AG09319 (cell line): ENCODE measurements at regions not wholly inside any gene's neighbourhood (a gene's known extent, or its start where the extent isn't known, plus 50 kb on each side); places are given as distances from the start of the nearest gene placed in this dataset.

Source experiments
- DNase-seq: peaks from one replicate; pipeline ENCODE4 v3.0.0-alpha.2; 2010; ENCODE audit warnings: low read depth; ENCODE audit errors: extremely low read depth
- TF ChIP-seq, protein P1 (sequence below): IDR thresholded peaks from 2 replicates; pipeline ENCODE4 v1.5.1; 2011; ENCODE audit warnings: low read depth, mild to moderate bottlenecking, inconsistent platforms, low read length, moderate library complexity

DNA sequence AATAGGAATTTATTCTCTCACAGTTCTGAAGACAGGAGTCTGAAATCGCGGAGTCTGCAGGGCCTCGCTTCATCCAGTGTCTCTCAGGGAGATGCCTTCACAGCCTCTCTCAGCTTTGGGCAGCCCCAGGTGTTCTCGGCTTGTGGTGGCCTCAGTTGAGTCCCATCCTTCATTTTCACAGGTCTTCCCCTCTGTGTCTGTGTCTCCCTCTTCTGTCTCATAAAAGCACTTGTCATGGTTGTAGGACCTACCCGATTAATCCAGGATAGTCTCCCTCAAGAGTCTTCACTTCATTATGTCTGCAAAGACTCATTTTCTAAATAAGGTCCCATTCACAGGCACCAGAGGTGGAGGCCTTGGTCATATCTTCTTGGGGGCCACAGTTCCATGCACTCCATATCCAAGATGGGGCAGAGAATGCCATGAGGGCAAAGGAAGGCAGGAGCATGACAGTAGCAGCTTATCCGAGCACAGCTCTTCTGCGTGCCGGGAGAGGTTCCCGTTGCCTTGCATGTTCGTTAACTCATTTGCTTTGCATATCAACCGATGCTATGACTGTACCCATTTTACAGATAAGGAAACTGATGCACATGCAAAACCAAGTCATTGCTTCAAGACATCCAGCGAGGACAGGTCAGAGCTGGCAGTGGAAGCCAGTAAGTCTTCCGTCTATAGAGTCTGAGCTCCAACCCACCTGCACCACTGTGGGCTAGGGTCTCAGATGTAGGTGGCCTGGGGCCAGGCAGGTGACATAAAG lies 363.8 kb upstream of the SULF2 start:
- TF ChIP-seq, protein P1, sequence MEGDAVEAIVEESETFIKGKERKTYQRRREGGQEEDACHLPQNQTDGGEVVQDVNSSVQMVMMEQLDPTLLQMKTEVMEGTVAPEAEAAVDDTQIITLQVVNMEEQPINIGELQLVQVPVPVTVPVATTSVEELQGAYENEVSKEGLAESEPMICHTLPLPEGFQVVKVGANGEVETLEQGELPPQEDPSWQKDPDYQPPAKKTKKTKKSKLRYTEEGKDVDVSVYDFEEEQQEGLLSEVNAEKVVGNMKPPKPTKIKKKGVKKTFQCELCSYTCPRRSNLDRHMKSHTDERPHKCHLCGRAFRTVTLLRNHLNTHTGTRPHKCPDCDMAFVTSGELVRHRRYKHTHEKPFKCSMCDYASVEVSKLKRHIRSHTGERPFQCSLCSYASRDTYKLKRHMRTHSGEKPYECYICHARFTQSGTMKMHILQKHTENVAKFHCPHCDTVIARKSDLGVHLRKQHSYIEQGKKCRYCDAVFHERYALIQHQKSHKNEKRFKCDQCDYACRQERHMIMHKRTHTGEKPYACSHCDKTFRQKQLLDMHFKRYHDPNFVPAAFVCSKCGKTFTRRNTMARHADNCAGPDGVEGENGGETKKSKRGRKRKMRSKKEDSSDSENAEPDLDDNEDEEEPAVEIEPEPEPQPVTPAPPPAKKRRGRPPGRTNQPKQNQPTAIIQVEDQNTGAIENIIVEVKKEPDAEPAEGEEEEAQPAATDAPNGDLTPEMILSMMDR, result no peak
- no peak for DNase-seq

DNA sequence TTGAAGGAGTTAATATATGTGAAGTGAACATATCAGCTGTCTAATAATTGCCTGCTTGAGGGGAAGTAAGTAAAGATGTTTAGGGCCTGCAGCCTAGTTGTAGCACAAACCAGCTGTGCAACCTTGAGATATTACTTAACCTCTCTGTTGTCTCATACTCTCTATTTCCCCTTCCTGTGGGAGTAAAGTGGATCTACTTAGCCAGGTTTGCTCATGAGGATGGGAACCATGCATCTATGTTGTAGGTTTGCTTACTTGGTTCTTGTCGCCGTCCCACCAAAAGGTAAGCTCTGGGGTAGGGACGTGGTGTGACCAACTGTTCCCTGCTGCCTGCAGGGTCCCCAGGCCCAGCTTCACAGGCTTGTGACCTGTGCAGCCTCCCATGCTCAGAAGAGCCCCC lies 362.7 kb upstream of the SULF2 start:
- no peak for DNase-seq
- TF ChIP-seq, protein P1, result no peak

DNA sequence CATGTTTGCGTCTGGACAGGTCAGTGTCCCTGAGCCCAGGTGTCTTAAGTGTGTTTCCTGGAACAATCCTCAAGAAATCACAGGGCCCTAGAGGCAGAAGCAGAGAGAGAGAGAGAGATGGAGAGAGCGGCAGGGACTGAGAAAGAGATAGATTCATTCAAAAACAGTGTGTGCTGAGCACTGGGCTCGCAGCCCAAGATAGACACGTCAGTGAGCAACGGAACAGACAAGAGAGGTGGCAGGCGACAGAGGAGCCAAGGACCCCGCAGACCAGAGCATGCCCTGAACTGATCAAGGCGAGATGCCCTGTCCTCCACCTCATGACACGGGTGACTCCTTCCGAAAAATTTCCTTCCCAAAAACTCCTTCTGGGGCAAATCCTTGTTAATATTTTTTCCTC lies 362.0 kb upstream of the SULF2 start:
- DNase-seq, result no peak
- TF ChIP-seq, protein P1, result no peak

DNA sequence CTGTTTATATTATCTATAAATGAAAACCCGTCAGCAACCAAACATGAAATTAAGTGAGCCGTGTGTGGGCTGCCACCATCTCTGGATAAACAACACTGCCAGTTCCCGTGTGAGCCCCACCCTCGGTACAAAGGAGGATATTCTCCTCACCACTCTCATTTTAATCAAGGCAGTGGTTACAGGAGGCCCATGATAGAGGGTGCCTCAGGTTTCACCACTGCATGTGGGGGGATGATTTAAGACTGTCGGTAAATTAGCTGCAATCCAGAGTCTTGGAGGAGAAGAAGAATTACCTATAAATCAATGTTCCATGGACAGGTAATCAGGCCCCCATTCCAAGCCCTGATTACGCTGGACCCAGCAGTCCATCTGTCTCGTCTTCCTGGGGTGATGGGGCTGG lies 361.6 kb upstream of the SULF2 start:
- DNase-seq, result no peak
- TF ChIP-seq, protein P1, result no peak

DNA sequence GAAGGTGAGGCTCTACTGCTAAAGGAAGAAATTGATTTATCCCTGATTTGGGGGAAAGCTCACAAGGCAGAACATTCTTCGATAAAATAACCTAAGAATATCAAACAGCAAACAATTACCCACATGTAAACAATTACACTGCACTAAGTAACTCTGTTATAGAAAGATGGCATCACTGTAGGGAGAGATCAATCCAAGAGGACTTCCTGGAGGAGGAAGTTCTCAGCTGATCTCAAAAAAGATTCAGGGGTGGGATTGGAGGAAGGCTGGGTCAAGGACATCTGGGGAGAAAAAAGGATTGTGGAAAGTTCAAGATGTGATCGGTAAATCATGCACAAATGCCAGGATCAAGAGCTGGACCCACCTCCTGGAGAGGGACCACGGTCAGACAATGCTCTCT lies 361.0 kb upstream of the SULF2 start:
- TF ChIP-seq, protein P1, result no peak
- no peak for DNase-seq

DNA sequence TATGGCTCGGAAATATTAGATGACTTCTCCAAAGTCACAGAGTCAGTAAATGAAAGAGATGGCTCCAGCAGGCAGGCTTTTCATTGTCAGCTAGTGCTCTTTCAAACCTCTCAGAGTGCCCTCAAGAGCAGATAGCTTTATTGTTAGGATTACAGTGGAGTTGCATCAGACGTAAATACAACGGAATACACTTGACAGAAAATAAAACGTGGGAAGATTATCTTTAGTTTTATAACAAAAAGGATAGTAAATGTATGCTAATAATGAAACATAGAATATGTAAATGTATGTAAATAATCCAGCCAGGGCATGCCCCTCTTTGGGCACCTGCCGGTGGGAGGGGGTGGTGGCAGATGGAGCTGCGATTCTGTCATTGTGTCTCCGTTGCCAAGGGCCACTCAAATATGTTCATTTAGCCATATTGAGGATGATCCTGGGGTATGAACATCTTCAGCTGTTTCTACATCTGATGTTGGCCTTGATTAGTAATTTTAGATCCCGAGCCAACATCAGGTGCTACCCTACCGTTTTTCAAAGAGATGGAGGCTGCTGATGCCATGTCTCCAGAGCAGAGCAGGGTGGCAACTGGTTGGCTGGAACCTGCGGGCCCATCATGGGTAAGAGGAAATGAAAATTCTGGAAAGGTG lies 358.3 kb upstream of the SULF2 start:
- DNase-seq, result no peak

DNA sequence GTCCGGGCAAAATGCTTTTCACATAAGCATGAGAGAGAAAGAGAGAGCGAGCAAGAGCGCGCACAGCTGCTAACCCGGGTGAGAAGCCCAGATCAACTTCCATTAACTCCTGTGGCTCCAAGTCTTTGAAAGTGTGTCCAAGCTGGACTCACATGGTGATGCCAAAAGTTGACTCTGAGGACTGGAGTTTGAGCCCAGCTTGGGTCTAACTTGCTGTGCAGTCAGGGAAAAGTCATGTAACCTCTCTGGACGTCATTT lies 357.2 kb upstream of the SULF2 start:
- no peak for DNase-seq

More for the DNA sequence above, 358.3 kb upstream of the SULF2 start:
- TF ChIP-seq, protein P1, result no peak

More for the DNA sequence above, 357.2 kb upstream of the SULF2 start:
- TF ChIP-seq, protein P1, result no peak
